Hematopoietic multipotent progenitor cell treated with erythropoietin and hydrocortisone succinate and interleukin-3 and kit ligand, for 6 days (in vitro differentiated cells): ENCODE measurements at regions not wholly inside any gene's neighbourhood (a gene's known extent, or its start where the extent isn't known, plus 50 kb on each side); places are given as distances from the start of the nearest gene placed in this dataset.
"Not testable (repeated sequence)": the region's sequence is repeated elsewhere in the genome, so short reads cannot be mapped to it uniquely, and the experiment has no call there.

Experiments used
- DNase-seq: peaks from one replicate; pipeline ENCODE4 v3.0.0-alpha.2; 2015

GRCh38 chr6:168841609-168842278, 400.8 kb downstream of the SMOC2 start:
- no peak for DNase-seq

DNA sequence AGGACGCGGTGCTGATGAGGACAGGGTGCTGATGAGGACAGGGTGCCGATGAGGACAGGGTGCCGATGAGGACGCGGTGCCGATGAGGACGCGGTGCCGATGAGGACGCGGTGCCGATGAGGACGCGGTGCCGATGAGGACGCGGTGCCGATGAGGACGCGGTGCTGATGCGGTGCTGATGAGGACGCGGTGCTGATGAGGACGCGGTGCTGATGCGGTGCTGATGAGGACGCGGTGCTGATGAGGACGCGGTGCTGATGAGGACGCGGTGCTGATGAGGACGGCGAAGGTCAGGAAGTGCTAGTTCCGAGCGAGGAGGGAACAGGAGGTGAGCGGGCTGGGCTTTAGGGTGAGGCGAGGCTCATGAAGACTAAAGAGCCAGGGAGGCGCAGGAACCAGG, 399.9 kb downstream of the SMOC2 start:
- DNase-seq = not testable (repeated sequence)

GRCh38 chr6:168840299-168840698, 399.3 kb downstream of the SMOC2 start:
- not testable (repeated sequence) for DNase-seq

DNA sequence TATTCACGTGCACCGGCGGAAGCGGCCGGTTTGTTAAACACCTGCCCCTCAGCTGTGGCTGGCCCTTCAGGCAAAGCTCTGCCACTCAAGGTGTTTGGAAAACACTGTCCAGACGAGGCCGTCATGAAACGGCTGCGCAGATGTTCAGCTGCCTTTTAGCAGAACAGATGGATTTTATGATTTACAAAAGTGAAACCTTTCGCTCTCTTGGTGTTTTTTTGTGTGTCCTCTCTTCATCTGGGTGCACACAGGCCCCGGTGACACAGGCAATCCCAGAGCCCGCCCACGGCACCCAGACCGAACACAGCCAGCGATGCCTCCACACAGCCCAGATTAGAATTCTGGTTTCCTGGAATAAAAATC, 397.0 kb downstream of the SMOC2 start:
- no peak for DNase-seq

GRCh38 chr6:168837254-168838036, 396.5 kb downstream of the SMOC2 start:
- no peak for DNase-seq

GRCh38 chr6:168835991-168836390, 395.0 kb downstream of the SMOC2 start:
- no peak for DNase-seq

DNA sequence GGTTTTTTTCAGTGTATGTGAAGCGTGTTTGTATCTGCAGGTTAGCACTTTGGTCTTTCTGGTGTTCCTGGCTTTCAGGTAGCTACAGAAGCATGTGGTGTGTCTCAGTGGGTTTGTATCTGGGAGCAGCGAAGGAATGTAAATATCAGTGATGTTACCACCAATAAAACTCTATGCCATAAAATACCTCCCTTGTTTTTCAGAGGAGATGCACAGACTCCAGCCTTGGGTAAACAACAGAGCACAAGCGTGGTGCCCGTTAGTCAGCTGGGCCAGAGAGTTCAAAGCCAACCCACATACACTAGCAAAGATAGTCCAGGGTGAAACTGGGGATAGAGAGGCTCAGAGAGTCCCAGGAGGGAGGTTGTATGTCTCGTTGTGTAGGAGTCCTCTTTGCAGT, 393.8 kb downstream of the SMOC2 start:
- DNase-seq = no peak

DNA sequence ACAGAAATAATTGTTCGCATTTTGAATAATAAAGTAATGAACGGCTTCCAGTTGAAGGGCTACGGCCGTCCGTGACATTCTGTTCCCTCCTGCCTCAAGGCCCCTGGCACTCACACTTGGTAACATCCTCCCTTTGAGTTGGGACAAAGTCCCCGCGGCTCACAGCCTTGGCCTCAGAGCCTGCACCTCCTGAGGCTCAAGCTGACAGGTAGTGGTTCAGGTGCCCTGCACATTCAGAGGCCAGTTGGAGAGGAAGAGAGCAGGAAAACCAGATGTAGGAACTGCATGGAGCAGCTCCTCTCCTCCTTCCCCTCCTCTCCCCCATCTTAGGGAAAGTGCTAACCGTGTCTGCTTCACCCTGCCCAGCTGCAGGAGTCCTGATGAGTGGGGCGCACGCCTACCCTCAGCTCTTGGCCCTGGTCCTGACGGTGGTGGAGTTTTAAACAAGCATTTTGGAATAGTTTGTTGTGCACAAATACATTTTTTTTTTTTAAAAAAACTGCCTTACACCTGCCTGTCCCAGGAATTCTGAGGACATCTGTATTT, 393.1 kb downstream of the SMOC2 start:
- no peak for DNase-seq

GRCh38 chr6:168828800-168829199, 387.8 kb downstream of the SMOC2 start:
- DNase-seq = no peak

- DNase-seq = no peak
Observed at GRCh38 chr6:168828035-168828434, 387.1 kb downstream of the SMOC2 start.

GRCh38 chr6:168827586-168827871, 386.5 kb downstream of the SMOC2 start:
- no peak for DNase-seq

- DNase-seq = no peak
Observed at GRCh38 chr6:168826726-168827585, 386.0 kb downstream of the SMOC2 start.

DNA sequence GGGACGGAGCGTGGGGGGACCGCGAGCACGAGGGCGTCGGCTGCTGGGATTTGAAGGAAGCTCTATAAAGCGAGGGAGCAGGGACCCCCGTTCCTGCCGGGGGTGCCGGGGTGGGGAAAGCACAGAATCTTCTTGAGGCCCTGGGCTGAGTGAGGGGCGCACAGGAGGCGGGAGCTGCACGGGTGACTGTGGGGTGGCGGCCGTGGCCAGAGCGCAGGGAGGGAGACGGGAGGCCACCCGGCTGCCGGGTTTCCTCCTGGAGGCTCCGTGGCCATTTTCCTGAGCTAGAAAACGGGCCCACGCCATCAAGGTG, 385.1 kb downstream of the SMOC2 start:
- no peak for DNase-seq

GRCh38 chr6:168825226-168826077, 384.5 kb downstream of the SMOC2 start:
- no peak for DNase-seq

GRCh38 chr6:168823397-168824212, 382.6 kb downstream of the SMOC2 start:
- DNase-seq = no peak

DNA sequence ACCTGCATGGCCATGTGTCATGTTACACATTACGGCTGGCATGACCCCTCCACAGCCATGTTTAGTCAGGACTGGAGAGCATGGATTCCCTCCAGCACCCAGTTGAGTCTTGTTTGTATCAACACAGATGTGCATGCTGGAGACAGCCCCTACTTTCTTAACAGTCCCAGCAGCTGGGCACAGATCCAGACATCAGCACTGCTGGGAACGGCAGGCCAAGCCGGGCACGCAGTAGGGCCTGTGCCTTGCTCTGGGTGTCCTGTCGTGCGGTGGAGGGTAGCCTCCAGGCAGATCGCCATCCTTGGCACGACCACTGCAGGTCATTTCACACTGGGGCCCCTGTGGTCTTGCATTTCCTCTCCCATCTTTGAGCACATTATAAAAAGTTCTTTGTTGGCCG, 381.4 kb downstream of the SMOC2 start:
- no peak for DNase-seq

- no peak for DNase-seq
Observed at GRCh38 chr6:168819546-168819945, 378.6 kb downstream of the SMOC2 start.

DNA sequence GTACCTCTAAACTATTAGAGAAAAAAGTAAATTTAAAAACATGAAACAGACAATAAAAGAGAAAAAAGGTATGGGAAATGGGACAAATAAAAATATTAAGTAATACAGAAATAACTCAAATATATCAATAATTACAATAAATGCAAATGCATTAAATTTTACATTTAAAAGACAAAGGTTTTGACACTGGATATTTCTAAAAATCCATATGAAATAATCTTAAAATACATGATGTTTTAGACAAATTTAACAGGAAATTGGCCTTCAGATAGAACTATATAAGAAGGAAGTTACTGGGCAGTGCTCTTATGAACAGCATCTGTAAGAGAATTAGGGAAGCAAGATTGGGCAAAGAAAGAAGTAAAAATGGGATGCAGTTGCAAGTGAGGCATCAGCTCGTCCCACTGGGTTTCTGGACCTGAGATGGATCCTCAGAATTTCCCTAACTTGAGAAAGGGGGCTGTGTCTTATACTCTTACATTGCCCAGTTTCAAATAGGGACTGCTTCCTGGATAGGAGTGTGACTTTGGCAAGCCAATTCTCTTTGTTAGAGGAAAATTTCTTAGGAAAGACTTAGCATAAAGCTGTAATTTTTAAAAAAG, 376.7 kb downstream of the SMOC2 start:
- DNase-seq = no peak

GRCh38 chr6:168815229-168815628, 374.2 kb downstream of the SMOC2 start:
- DNase-seq = no peak

DNA sequence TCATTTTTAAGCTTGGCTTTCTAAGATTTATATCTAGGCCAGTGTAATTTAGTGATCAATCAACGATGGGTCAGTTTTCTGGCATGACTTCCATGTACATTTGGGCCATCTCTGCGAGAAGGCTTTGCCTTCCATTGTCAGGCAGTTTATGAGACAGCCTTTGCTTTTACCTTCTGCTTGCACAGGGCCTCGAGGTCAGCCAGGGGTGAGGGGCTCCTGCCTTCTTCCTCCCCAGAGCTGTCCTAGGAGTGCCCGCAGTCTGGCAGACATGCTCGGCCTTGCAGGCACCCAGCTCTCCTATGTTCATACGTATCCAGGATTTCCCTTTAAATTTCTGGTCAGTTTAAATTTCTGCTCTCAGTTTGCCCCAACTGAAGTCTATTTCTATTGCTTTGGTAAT, 367.2 kb downstream of the SMOC2 start:
- no peak for DNase-seq

DNA sequence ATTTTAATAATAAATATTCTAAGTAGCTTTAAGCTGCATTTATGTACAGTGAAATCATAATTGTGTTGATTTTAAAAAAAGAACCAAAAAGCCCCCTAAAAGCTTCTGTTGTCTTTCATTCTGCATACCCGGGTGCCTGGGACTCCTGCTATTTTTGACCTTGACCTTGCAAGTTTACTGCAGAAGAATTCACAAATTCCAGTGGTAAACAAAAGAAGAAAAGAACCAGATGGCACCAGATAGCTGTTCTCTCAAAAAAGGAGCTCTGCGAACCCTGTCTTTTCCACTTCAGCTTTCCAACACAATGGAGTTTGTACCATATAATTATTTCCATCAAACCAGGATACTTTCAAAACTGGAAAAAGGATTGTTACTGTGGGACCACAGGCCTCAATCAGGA, 363.3 kb downstream of the SMOC2 start:
- no peak for DNase-seq

- DNase-seq = no peak
Observed at GRCh38 chr6:168803874-168804273, 362.9 kb downstream of the SMOC2 start.
